ENCODE measurements at regions not wholly inside any gene's neighbourhood (a gene's known extent, or its start where the extent isn't known, plus 50 kb on each side); places are given as distances from the start of the nearest gene placed in this dataset.

DNA sequence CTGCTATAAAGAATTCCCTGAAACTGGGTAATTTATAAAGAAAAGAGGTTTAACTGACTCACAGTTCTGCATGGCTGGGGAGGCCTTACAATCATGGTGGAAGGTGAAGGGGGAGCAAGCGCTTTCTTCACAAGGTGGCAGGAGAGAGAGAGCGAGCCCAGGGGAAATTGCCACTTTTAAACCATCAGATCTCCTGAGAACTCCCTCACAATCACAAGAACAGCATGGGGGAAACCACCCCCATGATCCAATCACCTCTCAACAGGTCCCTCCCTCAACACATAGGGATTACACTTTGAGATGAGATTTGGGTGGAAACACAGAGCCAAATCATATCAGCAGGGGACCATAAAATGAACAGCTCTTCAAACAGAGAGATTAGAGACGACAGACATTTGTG lies 198.6 kb downstream of the MAGEB5 start:
- TF ChIP-seq, protein P1, sequence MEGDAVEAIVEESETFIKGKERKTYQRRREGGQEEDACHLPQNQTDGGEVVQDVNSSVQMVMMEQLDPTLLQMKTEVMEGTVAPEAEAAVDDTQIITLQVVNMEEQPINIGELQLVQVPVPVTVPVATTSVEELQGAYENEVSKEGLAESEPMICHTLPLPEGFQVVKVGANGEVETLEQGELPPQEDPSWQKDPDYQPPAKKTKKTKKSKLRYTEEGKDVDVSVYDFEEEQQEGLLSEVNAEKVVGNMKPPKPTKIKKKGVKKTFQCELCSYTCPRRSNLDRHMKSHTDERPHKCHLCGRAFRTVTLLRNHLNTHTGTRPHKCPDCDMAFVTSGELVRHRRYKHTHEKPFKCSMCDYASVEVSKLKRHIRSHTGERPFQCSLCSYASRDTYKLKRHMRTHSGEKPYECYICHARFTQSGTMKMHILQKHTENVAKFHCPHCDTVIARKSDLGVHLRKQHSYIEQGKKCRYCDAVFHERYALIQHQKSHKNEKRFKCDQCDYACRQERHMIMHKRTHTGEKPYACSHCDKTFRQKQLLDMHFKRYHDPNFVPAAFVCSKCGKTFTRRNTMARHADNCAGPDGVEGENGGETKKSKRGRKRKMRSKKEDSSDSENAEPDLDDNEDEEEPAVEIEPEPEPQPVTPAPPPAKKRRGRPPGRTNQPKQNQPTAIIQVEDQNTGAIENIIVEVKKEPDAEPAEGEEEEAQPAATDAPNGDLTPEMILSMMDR (IDR thresholded peaks at IDR 0.05; ENCODE audit: insufficient read depth, low read length, poor library complexity, severe bottlenecking), result no peak
- Histone ChIP-seq H3K4me3 (replicated peaks; ENCODE audit: low read depth, low read length) (no peak overlapping the region), H3K27me3 (replicated peaks; ENCODE audit: control insufficient read depth, insufficient read depth, low read length) (no peaks in the 10 kb centered on the region), H3K36me3 (ENCODE audit: control insufficient read depth, insufficient read depth, low read length) (no peaks in the 10 kb centered on the region)
- DNase-seq (ENCODE audit: extremely low read depth, insufficient read length), result no peak

DNA sequence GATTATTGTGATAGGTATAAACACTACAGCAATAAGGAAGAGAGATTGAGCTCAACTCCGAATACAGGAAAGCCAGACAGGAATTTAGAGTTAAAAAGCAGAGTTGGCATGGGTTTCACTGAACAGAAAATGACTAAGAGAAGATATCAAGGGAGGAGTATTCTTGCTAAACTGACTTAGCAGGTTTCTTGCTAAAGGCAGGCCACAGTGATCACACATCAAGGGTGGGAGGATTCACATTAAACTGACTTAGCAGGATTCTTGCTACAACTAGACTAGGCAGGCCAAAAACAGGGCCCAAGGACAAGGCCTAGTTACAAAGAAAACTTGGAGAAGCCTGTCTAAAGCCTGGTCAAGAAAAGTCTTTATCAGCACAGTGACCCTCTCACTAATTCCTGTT lies 195.1 kb downstream of the MAGEB5 start:
- Histone ChIP-seq H3K36me3 (ENCODE audit: control insufficient read depth, insufficient read depth, low read length) (no peaks in the 10 kb centered on the region), H3K4me3 (replicated peaks; ENCODE audit: low read depth, low read length) (no peak overlapping the region), H3K27me3 (replicated peaks; ENCODE audit: control insufficient read depth, insufficient read depth, low read length) (no peaks in the 10 kb centered on the region)
- DNase-seq (ENCODE audit: extremely low read depth, insufficient read length), result no peak
- TF ChIP-seq, protein P1 (IDR thresholded peaks at IDR 0.05; ENCODE audit: insufficient read depth, low read length, poor library complexity, severe bottlenecking), result no peak

DNA sequence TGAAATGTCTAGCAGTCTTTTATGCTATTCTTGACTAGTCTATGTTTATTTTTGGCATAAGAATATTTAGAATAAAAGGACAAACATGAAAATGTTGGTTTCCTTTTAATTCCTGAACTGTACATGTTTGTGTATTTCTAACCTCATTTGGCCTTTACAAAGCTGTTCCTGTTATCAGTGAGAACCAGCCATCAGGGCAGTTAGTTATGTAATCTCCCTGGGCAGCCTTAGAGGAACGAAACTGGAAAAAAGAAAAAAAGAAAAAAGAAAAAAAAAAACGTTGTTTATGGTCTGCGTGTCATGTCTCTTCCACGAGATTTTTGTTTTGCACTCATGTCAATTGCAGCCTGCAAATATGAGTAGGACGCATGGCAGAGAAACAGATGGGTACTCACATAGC lies 193.7 kb downstream of the MAGEB5 start:
- Histone ChIP-seq H3K36me3 (ENCODE audit: control insufficient read depth, insufficient read depth, low read length) (no peaks in the 10 kb centered on the region), H3K4me3 (replicated peaks; ENCODE audit: low read depth, low read length) (no peak overlapping the region), H3K27me3 (replicated peaks; ENCODE audit: control insufficient read depth, insufficient read depth, low read length) (no peaks in the 10 kb centered on the region)
- DNase-seq (ENCODE audit: extremely low read depth, insufficient read length), result no peak
- TF ChIP-seq, protein P1 (IDR thresholded peaks at IDR 0.05; ENCODE audit: insufficient read depth, low read length, poor library complexity, severe bottlenecking), result no peak

DNA sequence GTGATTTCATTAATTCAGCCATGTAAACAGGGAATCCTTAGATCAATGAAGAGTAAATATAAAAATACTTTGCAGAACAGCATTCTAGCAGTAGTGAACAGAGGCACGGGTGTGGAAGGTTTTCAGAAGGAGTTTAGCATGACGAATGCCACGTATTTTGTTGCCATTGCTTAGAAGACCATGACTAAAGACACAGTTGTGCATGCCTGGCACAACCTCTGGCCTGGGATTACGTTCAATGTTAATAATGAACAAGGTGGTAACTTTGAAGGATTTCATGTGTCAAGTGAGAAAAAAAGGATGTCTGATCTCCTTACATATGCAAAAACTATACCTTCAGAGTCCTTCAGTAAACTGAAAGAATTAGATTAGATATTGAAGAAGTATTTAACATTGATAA lies 171.9 kb downstream of the MAGEB5 start:
- DNase-seq (ENCODE audit: extremely low read depth, insufficient read length), result no peak
- TF ChIP-seq, protein P1 (IDR thresholded peaks at IDR 0.05; ENCODE audit: insufficient read depth, low read length, poor library complexity, severe bottlenecking), result no peak
- H3K4me3 ChIP-seq (replicated peaks; ENCODE audit: low read depth, low read length), result no peak overlapping the region
- H3K27me3 ChIP-seq (replicated peaks; ENCODE audit: control insufficient read depth, insufficient read depth, low read length), result no peaks in the 10 kb centered on the region
- H3K36me3 ChIP-seq (ENCODE audit: control insufficient read depth, insufficient read depth, low read length), result no peaks in the 10 kb centered on the region

DNA sequence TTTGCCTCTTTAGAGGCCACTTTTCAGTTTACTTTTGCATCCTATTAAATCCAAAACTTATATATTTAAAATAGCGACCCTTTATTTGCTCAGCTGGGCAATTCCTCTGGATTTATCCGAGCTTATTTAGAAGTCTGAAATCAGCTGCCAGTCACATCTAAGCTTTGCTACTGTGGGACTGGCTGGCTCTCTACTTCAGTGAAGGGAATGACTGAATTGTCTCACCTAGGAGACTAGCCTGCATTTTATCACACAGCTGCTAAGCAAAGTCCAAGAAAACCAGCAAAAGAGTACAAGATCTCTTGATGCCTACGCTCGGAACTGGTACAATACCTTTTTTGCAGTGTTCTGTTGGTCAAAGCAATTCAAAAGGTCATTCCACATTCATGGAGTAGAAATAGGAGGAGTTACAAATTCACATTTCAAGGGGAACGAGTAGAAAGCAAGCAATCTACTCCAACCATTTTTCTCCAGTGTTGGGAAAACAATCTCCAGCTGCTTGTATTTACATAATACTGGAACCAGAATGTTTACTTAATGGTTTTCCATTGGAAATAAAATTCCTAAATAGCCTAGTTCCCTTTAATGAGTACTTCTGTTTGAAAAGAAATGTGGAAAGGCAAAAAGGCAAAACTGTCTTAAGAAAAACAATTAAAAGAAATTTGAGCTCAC lies 160.2 kb downstream of the MAGEB5 start:
- TF ChIP-seq, protein P1 (IDR thresholded peaks at IDR 0.05; ENCODE audit: insufficient read depth, low read length, poor library complexity, severe bottlenecking), result no peak
- no peaks in the 10 kb centered on the region for H3K36me3 ChIP-seq (ENCODE audit: control insufficient read depth, insufficient read depth, low read length)
- no peak for DNase-seq (ENCODE audit: extremely low read depth, insufficient read length)
- no peak overlapping the region for H3K4me3 ChIP-seq (replicated peaks; ENCODE audit: low read depth, low read length)
- no peaks in the 10 kb centered on the region for H3K27me3 ChIP-seq (replicated peaks; ENCODE audit: control insufficient read depth, insufficient read depth, low read length)

DNA sequence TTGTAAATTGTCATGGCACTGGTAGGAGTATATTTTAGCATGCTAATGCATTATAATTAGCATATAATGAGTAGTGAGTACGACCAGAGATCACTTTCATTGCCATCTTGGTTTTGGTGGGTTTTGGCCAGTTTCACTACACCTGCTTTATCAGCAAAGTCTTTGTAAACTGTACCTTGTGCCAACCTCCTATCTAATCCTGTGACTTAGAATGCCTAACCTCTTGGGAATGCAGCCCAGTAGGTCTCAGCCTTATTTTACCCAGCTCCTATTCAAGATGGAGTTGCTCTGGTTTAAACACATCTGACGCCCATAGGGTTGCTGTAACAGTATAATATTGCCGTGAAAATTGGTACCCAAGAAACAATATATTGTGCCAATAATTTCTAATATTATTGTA lies 159.4 kb downstream of the MAGEB5 start:
- H3K27me3 ChIP-seq (replicated peaks; ENCODE audit: control insufficient read depth, insufficient read depth, low read length), result no peaks in the 10 kb centered on the region
- no peak for DNase-seq (ENCODE audit: extremely low read depth, insufficient read length)
- TF ChIP-seq, protein P1 (IDR thresholded peaks at IDR 0.05; ENCODE audit: insufficient read depth, low read length, poor library complexity, severe bottlenecking), result no peak
- no peaks in the 10 kb centered on the region for H3K36me3 ChIP-seq (ENCODE audit: control insufficient read depth, insufficient read depth, low read length)
- no peak overlapping the region for H3K4me3 ChIP-seq (replicated peaks; ENCODE audit: low read depth, low read length)
